ENCODE measurements at regions not wholly inside any gene's neighbourhood (a gene's known extent, or its start where the extent isn't known, plus 50 kb on each side); places are given as distances from the start of the nearest gene placed in this dataset.
A peak's percentile ranks its signal among the peaks of the same experiment; 100 is the strongest.

DNA sequence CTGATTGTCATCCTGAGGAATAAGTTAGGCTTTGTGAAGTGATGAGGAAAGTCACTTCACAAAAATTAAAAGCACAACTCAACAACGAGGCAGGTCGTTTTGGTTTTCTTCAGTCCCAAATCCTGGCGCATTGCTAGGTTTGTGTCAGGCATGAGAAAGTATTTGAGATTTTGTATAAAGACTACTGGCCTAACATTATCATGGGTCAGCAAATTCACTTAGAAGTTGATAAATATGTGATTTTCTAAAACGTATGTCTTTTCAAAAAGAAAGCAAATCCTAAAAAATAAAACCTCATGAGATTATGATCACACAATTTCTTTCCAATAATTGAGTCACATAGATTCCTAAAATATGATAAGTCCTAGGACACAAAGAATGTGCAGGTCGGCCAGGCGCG is 395.8 kb upstream of the RORA start:
- TF ChIP-seq, protein P1, sequence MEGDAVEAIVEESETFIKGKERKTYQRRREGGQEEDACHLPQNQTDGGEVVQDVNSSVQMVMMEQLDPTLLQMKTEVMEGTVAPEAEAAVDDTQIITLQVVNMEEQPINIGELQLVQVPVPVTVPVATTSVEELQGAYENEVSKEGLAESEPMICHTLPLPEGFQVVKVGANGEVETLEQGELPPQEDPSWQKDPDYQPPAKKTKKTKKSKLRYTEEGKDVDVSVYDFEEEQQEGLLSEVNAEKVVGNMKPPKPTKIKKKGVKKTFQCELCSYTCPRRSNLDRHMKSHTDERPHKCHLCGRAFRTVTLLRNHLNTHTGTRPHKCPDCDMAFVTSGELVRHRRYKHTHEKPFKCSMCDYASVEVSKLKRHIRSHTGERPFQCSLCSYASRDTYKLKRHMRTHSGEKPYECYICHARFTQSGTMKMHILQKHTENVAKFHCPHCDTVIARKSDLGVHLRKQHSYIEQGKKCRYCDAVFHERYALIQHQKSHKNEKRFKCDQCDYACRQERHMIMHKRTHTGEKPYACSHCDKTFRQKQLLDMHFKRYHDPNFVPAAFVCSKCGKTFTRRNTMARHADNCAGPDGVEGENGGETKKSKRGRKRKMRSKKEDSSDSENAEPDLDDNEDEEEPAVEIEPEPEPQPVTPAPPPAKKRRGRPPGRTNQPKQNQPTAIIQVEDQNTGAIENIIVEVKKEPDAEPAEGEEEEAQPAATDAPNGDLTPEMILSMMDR (IDR thresholded peaks at IDR 0.05) = no peak
- no peak for TF ChIP-seq ZFX (IDR thresholded peaks at IDR 0.05; ENCODE audit: borderline replicate concordance)
- no peak overlapping the region for H3K27ac ChIP-seq

- no peak overlapping the region for H3K27ac ChIP-seq
- TF ChIP-seq, protein P1 (IDR thresholded peaks at IDR 0.05) = no peak
- no peak for TF ChIP-seq ZFX (IDR thresholded peaks at IDR 0.05; ENCODE audit: borderline replicate concordance)
These were observed 394.6 kb upstream of the RORA start for GRCh38 chr15:61623746-61624145.

- TF ChIP-seq ZFX (IDR thresholded peaks at IDR 0.05; ENCODE audit: borderline replicate concordance) = no peak
- TF ChIP-seq, protein P1 (IDR thresholded peaks at IDR 0.05) = no peak
- H3K27ac ChIP-seq = no peak overlapping the region
These were observed 392.8 kb upstream of the RORA start for GRCh38 chr15:61621865-61622264.

DNA sequence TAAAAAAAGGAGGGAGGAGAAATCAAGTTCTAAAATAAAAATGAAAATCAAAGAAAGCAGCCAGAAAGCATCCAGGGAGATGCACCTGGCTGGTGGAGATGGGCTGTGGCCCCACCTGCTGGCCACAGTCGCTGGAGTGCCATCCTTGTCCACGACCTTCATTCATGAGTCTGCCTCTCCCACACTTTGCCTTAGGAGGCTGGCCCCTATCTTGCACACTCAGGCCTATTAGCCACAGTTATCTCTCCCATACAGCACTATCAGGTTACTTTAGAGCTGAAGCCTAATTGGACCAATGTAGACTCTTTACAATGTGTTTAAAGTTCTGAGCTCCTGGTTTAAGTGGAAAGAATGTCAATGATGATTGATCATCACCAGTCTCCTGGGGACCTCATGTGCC is 392.0 kb upstream of the RORA start:
- no peak for TF ChIP-seq ZFX (IDR thresholded peaks at IDR 0.05; ENCODE audit: borderline replicate concordance)
- TF ChIP-seq, protein P1 (IDR thresholded peaks at IDR 0.05) = peak; percentile 71
- H3K27ac ChIP-seq = no peak overlapping the region

- TF ChIP-seq, protein P1 (IDR thresholded peaks at IDR 0.05) = no peak
- no peak for TF ChIP-seq ZFX (IDR thresholded peaks at IDR 0.05; ENCODE audit: borderline replicate concordance)
- no peak overlapping the region for H3K27ac ChIP-seq
These were observed 391.0 kb upstream of the RORA start for GRCh38 chr15:61620151-61620550.

DNA sequence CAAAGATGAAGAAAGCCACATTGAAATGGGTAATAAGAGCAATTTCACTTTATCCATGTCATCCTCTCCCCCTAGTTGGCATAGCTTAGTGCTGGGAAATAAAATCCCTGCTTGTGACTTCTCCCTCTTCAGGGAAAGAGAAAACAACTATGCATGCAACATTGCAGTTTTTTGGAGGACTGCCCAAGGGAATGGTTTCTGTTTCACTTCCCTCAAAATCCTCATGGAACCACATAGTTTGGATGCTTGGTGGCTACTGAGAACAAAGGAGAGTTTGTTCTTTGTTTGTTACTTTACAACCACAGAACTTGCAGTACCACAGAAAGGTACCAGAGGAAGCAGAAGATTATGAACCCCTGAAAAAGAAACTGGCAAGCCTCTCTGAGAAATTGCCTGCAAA is 384.6 kb upstream of the RORA start:
- H3K27ac ChIP-seq = no peak overlapping the region
- TF ChIP-seq, protein P1 (IDR thresholded peaks at IDR 0.05) = no peak
- no peak for TF ChIP-seq ZFX (IDR thresholded peaks at IDR 0.05; ENCODE audit: borderline replicate concordance)

GRCh38 chr15:61613138-61613537 is 384.0 kb upstream of the RORA start:
- no peak for TF ChIP-seq ZFX (IDR thresholded peaks at IDR 0.05; ENCODE audit: borderline replicate concordance)
- TF ChIP-seq, protein P1 (IDR thresholded peaks at IDR 0.05) = no peak
- H3K27ac ChIP-seq = no peak overlapping the region
